ENCODE measurements at regions not wholly inside any gene's neighbourhood (a gene's known extent, or its start where the extent isn't known, plus 50 kb on each side); places are given as distances from the start of the nearest gene placed in this dataset.
A peak's percentile ranks its signal among the peaks of the same experiment; 100 is the strongest.
"Not testable (repeated sequence)": the region's sequence is repeated elsewhere in the genome, so short reads cannot be mapped to it uniquely, and the experiment has no call there.

DNA sequence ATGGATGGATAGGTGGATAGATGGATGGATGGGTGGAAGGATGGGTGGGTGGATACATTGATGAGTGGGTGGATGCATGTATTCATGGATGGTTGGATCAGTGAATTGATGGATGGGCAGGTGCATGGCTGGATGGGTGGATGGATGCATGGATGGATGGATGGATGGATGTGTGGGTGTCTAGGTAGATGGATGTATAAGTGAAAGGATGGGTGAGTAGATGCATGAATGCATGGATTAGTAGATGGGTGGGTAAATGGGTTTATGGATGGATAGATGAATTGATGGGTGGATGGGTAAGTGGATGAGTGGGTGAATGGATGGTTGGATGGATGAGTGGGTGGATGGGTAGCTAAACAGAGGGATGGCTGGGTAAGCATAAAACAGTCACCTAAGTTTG lies 135.6 kb downstream of the NPIPB11 start:
- H3K9me3 ChIP-seq; H3K4me3 ChIP-seq; intact Hi-C loops (cut with DNase I, micrococcal nuclease); H3K4me1 ChIP-seq (ENCODE audit: low read depth); DNase-seq; ATAC-seq; H3K36me3 ChIP-seq (ENCODE audit: low read depth): not testable (repeated sequence)

DNA sequence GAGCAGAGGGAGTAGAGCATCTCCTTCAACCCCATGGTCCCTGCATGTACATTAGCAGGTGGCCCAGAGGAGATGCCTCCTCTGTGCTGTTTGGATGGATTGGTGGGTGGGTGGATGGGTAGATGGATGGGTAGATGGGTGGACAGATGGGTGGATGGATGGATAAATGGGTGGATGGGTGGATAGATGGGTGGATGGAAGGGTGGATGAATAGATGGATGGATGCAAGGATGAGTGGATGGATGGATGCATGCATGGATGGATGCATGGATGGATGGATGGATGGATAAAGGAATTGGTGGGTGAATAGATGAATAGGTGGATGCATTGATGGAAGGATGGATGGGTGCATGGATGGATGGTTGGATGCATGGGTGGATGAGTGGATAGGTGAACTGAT lies 136.5 kb downstream of the NPIPB11 start:
- intact Hi-C loops (cut with DNase I, micrococcal nuclease); H3K9me3 ChIP-seq; DNase-seq: not testable (repeated sequence)

DNA sequence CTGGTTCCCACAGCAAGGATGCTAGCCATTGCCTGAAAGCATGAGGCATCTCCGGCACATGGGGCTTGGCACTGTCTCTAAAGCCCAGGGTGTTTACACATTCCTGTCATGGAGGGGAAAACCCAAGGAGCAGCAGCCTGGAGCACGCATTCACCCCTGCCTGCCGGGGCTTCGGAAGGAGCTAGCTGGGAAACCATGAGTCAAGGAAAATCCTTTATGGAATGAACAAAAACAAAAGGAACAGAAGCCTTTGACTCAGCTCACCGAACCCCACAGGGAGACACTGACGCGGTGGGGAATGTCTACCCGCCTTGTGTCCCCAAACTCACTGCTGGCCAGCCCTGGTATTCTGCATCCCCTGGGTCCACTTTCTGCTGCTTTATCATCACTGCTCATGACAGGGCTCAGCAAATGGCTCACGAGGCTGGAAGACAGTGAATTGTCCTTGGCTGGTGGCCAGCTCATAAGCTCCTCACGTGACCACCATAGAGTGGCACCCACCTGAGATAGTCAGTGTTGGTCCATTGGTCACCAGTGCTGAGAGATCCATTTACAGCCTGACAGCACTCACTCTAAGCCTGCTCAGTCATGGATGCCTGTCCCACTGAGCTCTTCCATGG lies 137.2 kb downstream of the NPIPB11 start:
- H3K9me3 ChIP-seq; H3K4me3 ChIP-seq; intact Hi-C loops (cut with DNase I, micrococcal nuclease); DNase-seq; H3K36me3 ChIP-seq (ENCODE audit: low read depth); H3K4me1 ChIP-seq (ENCODE audit: low read depth); ATAC-seq: not testable (repeated sequence)

More for the DNA sequence above, 136.5 kb downstream of the NPIPB11 start:
- H3K4me3 ChIP-seq; ATAC-seq; H3K4me1 ChIP-seq (ENCODE audit: low read depth); H3K36me3 ChIP-seq (ENCODE audit: low read depth): not testable (repeated sequence)

DNA sequence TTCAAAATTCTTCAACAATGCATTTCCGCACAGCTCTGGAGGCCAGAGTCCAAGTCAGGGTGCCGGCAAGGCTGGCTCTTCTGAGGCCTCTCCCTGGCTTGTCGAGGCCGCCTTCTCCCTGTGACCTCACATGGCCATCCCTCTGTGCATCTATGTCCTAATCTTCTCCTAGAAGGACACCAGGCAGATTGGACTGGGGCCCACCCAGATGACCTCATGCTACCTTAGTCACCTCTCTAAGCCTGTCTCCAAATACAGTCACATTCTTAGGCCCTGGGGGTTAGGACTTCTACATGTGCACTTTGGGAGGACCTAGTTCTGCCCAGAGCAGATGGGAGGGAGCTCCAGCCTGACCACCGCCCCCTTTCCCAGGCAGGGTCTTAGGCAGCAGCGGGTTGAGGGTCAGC lies 137.7 kb downstream of the NPIPB11 start:
- H3K36me3 ChIP-seq (ENCODE audit: low read depth); H3K9me3 ChIP-seq; H3K4me1 ChIP-seq (ENCODE audit: low read depth); DNase-seq; H3K4me3 ChIP-seq; ATAC-seq; intact Hi-C loops (cut with DNase I, micrococcal nuclease): not testable (repeated sequence)

GRCh38 chr16:29268348-29268747 lies 138.2 kb downstream of the NPIPB11 start:
- H3K4me3 ChIP-seq; H3K36me3 ChIP-seq (ENCODE audit: low read depth); H3K9me3 ChIP-seq; intact Hi-C loops (cut with DNase I, micrococcal nuclease); DNase-seq; ATAC-seq; H3K4me1 ChIP-seq (ENCODE audit: low read depth): not testable (repeated sequence)

DNA sequence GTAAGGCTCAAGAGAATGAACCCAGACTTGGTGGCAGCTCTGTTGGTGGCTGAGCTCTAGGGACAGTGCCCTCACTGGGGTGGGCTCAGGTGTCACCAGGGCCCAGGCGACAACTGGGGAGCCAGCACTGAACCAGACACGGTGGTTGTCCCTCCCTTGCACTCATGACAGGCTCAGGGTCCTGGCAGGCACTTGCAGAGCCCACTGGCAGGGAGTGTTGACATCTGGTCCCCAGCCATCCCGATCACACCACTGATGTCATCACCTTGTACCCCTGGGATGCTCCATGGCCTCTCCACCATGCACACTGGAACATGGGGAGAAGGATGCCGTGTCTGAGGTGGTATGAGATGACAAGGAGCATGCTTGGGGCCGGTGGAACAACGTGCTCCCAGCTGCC lies 138.6 kb downstream of the NPIPB11 start:
- H3K4me3 ChIP-seq; intact Hi-C loops (cut with DNase I, micrococcal nuclease); H3K9me3 ChIP-seq; H3K4me1 ChIP-seq (ENCODE audit: low read depth); DNase-seq; H3K36me3 ChIP-seq (ENCODE audit: low read depth); ATAC-seq: not testable (repeated sequence)

GRCh38 chr16:29267055-29267619 lies 139.4 kb downstream of the NPIPB11 start:
- DNase-seq; H3K36me3 ChIP-seq (ENCODE audit: low read depth); H3K9me3 ChIP-seq; H3K4me1 ChIP-seq (ENCODE audit: low read depth); H3K4me3 ChIP-seq; intact Hi-C loops (cut with DNase I, micrococcal nuclease); ATAC-seq: not testable (repeated sequence)

DNA sequence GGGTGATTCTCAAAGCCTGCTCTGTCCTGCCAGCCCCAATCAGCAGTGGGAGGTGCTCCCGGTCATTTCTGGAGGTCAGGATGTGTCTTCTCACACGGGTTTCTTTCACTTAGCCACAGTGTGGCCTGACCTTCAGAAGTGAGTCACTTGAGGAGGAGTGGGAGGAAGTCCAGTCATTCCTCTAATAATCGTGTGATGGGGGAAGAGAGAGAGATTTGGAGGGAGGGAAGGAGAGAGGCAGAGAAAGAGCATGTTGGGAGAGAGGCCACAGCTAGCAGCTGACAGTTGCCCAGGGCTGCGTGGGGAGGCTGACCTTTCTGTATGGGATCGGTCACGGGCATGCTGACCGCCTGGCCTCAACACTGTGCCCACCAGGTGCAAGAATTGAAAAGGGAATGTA lies 139.9 kb downstream of the NPIPB11 start:
- H3K4me3 ChIP-seq; DNase-seq; H3K36me3 ChIP-seq (ENCODE audit: low read depth); ATAC-seq; intact Hi-C loops (cut with DNase I, micrococcal nuclease); H3K4me1 ChIP-seq (ENCODE audit: low read depth); H3K9me3 ChIP-seq: not testable (repeated sequence)

GRCh38 chr16:29265255-29265853 lies 141.2 kb downstream of the NPIPB11 start:
- intact Hi-C loops (cut with DNase I, micrococcal nuclease); H3K4me3 ChIP-seq; H3K4me1 ChIP-seq (ENCODE audit: low read depth); H3K9me3 ChIP-seq; H3K36me3 ChIP-seq (ENCODE audit: low read depth): not testable (repeated sequence)
- ATAC-seq (peak; percentile 94), DNase-seq (peak; percentile 80 to 90 (median 85))

GRCh38 chr16:29264080-29264837 lies 142.3 kb downstream of the NPIPB11 start:
- H3K4me1 ChIP-seq (ENCODE audit: low read depth); intact Hi-C loops (cut with DNase I, micrococcal nuclease); H3K9me3 ChIP-seq; DNase-seq; H3K4me3 ChIP-seq; ATAC-seq; H3K36me3 ChIP-seq (ENCODE audit: low read depth): not testable (repeated sequence)

DNA sequence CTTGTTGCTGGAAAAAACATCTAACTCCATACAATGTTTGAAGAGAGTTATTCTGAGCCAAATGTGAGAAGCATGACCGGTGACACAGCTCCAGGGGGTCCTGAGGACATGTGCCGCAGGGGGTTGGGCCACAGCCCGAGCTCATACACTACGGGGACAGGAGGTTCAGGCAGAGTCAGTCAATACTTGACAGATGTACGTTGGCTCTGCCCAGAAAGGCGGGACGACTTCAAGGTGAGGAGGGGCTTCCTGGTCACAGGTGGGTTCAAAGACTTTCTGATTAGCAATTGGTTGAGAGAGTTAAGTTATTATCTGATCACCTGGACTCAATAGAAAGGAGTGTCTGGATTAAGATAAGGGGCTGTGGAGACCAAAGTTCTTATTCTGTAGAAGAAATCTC lies 143.8 kb downstream of the NPIPB11 start:
- H3K9me3 ChIP-seq; H3K4me3 ChIP-seq; intact Hi-C loops (cut with DNase I, micrococcal nuclease); DNase-seq; H3K4me1 ChIP-seq (ENCODE audit: low read depth); ATAC-seq; H3K36me3 ChIP-seq (ENCODE audit: low read depth): not testable (repeated sequence)

GRCh38 chr16:29261427-29262248 lies 144.9 kb downstream of the NPIPB11 start:
- H3K36me3 ChIP-seq (ENCODE audit: low read depth); H3K4me3 ChIP-seq; H3K4me1 ChIP-seq (ENCODE audit: low read depth); intact Hi-C loops (cut with DNase I, micrococcal nuclease); H3K9me3 ChIP-seq; DNase-seq: not testable (repeated sequence)
- peak; percentile 48 for ATAC-seq

- intact Hi-C loops (cut with DNase I, micrococcal nuclease); H3K9me3 ChIP-seq; ATAC-seq; H3K4me1 ChIP-seq (ENCODE audit: low read depth); H3K4me3 ChIP-seq; DNase-seq; H3K36me3 ChIP-seq (ENCODE audit: low read depth): not testable (repeated sequence)
Measured at GRCh38 chr16:29260683-29261426, 145.7 kb downstream of the NPIPB11 start.

All from mucosa of descending colon (tissue), 3 donors.